Muscle of back (tissue), 3 donors: ENCODE measurements at regions not wholly inside any gene's neighbourhood (a gene's known extent, or its start where the extent isn't known, plus 50 kb on each side); places are given as distances from the start of the nearest gene placed in this dataset.

ENCODE experiments used
- DNase-seq, 3 donors: peaks; one replicate each; pipeline versions ENCODE4 v3.0.0 to v3.0.0-alpha.2; 2013

DNA sequence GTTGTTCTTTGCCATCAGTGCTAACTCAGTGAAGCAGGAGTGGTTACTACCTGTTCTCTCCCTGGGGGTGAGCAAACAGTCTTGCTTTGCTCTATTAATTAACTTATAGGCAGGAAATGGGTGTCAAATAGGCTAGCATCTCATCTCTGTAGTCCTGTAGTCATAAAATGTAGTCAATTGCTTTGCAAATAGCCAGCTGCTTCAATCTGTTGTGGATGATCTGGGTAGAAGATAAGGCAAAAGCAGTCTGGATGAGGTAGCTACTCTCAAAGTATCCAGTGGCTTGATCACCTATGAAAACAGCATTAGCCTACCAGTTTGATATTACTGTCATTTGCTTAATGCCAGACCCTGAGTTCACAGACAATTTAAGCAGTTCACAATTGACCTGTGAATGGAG is 369.0 kb upstream of the TMTC1 start:
- DNase-seq, result no peak

DNA sequence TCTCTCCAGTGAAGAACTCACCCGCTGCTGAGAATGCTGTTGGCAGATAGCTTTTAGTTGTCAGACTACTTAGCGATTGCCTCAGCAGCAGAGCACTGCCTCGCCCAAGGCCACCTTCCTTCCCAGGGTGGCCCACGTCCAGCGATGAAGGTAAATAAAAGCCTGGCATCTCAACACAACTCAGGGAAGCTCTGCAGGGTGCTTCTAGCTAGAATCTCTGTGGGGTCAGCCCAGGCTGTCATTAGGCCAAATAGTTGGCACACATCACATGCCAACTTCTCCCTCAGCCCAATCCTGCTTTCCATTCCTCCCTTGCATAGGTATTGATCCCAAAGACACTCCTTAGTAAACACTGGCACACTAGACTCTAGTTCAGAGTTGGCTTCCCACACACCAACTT is 368.1 kb upstream of the TMTC1 start:
- no peak for DNase-seq

DNA sequence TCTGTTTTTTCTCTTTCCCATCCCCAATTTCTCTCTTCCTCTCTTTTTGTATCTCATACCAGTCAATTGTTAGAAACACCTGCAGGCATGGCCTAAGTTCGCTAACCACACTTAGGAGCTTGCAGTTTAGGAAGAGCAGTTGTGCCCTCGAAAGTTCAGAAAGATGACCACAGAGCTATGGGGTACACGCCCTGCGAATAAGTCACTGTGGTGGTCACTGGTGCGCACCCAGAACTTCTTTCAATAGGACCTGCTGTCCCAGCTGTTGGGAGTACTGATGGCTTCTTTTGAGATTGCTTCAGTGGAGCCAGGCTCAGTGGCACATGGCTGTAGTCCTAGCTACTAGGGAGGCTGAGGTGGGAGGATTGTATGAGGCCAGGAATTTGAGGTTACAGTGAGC is 362.8 kb upstream of the TMTC1 start:
- no peak for DNase-seq

DNA sequence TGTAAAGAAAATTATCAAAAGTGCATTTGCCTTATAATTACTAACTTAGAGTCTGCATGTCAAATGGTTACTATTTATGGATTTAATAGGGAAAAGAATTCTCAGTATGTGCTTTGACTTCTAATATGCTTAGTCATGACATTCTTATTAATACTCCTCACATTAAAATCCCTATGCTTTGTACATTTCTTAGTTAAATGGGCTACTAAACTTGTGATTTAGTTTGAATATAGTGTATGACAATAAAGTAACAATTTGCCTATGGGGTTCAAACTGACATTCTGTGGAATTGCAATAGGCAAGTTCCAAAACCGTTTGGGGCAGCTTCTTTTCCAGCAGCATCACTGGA is 361.9 kb upstream of the TMTC1 start:
- no peak for DNase-seq

DNA sequence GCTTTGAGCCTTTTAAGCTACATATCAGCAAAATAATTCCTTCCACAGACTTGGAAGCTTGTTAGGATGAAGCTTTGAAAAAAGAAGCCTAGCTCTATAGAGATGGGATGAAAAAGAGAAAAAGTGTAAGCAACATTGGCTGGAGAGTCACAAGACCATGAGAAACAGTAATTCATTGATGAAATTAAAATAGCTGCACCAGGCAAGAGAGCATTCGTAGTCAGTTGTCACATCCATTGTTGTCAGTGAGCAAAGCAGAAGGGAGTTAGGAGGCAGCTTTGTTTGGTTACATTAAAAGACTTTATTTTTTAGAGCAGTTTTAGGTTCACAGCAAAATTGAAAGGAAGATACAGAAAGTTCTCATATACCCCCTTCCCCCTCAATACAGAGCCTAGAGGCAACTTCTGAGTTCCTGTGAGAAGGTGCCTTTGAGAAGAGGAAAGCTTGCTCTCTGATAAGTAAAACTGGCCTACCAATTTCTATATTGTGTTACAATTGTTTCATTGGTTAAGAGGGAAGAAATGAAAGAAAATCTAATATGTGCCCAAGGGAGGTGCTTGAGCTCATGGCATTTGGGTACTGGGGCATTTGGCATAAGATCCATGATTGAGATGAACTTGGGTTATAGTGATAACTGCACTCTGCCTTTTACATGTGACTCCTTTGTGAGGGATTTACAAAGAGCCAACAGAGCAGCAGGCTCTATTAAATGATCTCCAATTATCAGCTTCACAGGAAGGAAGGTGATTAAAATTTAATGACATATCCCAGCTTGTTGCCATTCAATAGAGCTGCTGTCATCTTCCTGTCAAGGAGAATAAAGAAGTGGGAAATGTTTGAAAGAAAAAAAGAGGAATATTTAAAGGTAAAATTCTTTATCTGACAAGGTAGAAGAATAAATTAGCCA is 361.3 kb upstream of the TMTC1 start:
- DNase-seq, result no peak

DNA sequence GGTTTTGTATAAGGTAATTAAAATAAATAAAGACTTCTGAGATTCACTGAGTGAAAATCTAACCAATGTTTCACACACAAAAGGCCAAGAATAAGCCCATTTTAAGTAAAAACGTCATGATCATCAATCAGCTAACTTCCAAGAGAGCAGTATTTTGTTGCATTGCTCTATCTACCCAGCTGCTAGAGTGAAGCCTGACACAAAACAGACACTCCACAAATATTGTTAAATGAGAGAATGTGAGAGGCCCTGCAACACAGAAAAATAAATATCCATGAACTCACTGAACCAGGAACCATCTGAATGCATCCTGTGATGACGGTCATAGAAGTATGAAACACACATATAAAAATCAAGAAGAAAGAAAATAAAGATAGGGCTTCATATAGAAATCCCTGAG is 358.6 kb upstream of the TMTC1 start:
- no peak for DNase-seq

DNA sequence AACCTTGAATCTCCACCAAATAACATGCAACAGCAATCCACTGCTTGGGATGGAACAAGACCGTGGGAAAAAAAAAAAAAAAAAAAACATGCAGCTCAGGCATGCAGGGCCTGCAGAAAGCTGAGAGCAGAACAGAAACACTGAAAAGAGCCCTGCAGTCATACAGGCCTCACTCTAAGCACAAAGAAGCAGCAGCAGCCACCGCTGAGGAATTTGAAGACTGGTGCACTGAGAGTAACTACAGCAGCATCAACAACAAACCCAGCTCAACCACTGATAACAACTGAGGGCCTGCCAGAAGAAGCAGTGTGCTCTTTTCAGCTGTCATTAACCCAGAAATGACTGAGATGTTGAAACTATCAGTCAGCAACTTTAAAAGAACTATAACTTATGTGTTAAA is 354.7 kb upstream of the TMTC1 start:
- DNase-seq, result no peak

DNA sequence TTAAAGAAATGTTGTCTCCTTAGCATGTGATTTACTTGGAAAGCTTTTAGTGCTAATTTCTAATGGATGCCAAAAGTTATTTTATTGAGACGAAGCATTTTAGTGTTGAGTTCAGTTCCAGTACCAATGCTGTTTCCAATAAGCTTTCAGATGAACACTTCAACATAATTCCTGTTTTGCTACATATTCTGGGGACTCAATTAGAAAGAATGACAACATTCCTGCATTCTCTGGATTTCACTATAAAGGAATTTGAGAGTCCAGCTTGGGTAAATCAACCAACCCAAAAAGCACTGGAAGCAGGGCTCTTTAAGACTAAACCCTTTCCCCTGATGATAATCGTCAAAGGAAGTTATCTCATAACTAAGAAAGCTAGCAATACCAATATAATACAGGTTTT is 353.0 kb upstream of the TMTC1 start:
- no peak for DNase-seq

DNA sequence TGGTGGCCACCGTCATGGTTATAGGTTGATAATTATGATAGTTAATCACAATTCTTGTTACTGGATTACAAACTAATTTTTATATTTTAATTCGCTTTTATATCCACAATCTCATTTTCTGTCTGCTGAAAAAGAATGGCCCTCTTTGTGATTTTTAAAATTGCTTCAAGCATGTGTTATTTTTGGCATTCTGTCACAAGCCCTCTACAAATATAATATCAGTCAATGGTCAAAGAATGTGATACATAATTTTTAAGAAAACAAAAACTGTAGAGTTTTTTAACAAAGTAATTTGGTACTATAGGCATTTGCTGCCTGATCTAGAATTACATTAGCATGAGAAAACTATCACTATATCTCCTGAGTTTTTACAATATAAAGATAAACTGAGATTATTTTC is 352.0 kb upstream of the TMTC1 start:
- DNase-seq, result no peak

DNA sequence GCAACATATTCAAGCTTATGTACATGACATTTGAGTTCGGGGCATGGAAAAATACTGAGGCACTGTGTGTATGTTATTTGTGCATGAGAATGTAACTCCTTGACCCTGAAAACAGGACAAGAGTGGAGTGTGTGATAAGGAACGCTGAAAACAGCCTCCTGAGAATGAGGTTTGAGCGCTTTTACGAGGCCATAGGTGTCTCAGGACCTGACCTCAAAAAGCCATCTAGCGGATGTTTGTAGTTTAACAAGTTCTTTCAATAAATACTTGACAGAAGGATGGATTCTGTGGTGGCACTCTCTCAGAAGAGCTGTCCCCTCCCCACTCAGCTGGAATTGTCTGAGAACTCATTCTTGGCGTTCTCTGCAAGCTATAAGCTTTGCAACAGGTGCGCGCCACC is 350.5 kb upstream of the TMTC1 start:
- DNase-seq, result no peak

DNA sequence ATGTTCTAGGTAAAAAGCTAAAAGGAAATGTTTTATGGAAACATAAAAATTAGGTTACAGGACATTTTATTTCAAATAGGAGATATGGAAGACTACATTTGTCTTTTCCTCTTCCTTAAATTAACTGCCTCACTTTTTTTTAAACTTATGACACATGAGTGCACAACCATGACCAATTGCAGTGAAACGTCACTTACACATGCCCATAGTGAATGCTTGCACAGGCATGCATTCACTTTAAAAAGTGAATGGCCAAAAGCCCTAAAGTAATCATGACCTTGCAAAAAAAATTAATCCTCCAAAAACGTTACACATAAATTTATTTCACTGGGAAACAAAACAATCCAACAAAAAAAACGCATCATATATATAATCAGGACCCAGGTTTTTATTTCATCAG is 343.2 kb upstream of the TMTC1 start:
- no peak for DNase-seq

DNA sequence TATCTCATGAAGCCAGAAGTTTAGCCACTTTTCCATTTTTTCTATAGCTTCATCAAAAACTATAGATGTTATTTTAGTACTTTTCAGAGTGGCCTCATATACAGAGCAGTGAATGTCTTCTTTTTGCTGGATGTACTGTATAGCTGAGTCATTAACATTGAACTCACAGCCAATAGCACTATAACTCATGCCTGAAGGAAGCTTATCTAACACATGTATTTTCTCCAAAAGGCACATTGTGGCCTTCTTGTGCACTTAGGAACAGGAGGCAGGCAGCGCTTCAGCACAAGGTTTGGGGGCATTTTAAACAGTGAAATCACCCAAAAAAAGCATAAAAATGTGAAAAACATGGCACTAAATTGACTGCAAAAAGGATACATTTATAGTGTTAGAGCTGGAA is 336.8 kb upstream of the TMTC1 start:
- no peak for DNase-seq

DNA sequence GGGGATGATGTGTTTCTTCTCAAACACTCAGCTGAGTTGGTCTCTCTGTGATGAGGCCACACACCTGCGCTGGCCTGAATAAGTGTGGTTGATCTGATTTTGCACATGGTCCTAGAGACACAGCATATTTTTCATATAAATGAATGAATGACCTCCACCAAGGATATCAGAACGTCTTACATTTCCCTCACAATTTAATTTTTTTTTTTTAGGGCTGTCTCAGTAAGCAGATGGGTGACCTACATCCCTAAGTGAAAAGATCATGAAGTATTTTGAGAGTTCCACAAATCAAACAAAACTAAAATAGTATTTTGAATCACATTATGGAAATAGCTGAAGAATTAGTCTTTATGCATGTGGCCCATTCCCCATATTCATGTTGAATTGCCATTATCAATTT is 333.7 kb upstream of the TMTC1 start:
- no peak for DNase-seq

DNA sequence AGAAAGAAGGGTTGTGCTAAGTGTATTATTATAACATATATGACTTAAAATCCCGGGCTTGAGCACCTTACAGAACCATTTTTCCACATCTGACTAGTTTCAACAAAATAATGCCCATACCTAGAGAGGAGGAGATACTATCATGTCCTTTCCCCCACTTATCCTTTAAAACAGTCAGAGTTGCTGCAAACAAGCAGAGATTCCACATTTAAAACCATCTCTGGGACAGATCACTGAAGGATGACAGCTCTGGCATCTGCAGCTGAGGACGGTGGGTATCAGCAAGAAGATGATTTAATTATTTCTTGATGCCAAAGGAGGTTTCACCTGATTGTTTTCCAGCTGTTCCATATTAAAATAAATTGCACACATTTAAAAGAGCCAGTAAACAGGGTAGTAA is 328.0 kb upstream of the TMTC1 start:
- DNase-seq, result no peak

DNA sequence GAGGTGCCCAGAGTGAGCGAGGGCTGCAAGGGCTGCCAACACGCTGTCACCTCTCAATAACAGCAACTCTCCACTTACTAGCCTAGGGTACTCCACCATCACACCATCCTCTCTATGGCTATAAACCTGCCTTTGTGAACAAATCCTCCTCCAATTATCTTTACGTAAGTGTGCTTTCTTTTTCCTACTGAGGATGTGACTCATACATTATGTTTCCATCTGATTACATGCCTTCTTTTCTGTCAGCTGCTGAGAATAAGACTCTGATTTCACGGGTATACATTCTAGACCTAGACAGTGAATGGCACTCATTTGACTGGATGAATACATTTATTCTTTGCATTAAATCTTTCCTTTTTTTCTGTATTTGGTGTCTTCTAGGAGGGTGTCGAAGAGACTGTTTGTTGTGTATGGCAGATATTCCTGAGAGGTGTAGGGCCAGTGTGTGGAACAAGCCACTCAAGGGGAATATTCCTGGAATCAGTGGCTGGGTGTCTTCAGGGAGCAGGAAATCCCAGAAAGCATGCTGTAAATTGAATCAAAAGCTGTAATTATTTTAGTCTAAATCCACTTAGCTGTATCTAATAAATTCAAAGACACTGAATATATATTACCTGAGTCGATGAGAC is 327.3 kb upstream of the TMTC1 start:
- DNase-seq, result peak in 2 of 3 donors; percentile 17 to 22

DNA sequence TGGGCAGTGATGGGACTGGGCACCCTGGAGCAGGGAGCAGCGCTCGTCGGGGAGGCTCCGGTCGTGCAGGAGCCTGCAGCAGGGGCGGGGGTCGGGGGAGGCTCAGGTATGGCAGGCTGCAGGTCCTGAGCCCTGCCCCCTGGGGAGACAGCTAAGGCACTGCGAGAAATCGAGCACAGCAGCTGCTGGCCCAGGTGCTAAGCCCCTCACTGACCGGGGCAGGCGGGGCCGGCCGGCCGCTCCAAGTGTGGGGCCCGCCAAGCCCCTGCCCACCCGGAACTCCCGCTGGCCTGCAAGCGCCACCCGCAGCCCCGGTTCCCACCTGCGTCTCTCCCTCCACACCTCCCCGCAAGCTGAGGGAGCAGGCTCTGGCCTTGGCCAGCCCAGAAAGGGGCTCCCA is 326.8 kb upstream of the TMTC1 start:
- no peak for DNase-seq

DNA sequence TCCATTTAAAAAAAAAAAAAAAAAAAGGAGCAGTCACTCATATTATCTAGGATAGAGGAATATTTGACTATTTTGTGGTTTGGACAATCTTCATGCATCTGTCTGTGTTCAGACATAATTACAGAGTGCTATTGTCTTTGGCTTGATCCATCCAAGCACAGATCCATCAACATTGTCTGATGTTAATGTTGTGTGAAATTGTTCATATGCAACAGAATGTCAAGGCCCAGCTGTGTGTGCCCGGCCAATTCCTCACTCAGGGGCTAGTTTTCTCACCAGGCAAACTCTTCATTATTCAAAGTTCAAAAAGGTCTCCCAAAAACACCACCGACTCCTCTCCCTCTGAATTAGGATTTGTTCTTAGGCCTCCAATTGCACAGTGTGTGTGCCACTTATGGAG is 324.9 kb upstream of the TMTC1 start:
- no peak for DNase-seq

DNA sequence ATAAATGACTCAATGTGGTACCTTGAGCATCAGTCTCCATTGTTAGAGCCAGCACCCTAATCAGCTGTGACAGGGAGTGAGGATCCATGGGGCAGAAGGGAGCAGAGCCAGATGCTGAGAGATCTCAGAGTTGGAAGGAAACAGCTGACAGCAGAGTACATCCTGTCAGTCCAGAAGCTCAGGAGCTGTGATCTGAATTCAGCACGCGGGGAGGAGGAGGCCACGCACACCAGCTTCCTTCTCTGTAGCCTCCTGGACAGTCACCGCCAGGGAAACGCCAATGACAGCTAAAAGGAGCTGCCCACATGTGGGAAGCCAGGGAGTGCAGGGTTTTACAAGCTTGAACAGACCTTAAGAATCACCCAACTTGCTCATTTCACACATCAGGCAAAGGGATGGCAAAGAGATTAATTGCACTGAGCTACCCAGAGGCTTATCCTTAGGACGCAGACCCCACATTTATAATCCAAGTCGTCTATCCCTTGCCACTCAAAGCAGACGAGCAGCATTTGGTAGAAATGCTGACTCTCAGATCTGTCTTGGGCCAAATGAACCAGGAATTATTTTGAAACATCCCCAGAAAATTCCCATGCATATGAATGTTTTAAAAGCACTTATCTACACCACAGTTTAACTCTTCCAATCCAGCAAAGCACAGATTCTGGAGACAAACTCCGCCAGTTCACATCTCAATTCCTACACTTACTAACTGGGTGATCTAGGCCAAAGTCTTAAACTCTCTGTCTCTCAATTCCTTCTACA is 322.6 kb upstream of the TMTC1 start:
- no peak for DNase-seq

DNA sequence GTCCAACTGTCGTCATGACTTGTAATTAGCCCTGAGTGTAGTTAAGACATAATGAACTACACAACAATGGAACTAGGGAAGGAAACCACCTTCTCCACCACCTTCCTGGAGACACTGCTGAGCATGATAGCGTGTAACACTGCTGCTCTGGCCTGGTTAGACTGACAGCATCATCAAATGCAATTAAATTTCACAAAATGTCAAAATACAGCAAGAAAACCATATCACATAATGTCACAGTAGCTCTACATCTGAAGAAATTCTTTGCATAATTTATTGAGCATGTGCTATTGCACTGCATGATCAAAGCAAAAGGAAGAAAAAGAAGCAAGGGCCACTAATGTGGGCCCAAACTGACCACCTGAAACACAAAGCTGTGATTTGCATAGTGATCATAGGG is 321.8 kb upstream of the TMTC1 start:
- DNase-seq, result no peak

DNA sequence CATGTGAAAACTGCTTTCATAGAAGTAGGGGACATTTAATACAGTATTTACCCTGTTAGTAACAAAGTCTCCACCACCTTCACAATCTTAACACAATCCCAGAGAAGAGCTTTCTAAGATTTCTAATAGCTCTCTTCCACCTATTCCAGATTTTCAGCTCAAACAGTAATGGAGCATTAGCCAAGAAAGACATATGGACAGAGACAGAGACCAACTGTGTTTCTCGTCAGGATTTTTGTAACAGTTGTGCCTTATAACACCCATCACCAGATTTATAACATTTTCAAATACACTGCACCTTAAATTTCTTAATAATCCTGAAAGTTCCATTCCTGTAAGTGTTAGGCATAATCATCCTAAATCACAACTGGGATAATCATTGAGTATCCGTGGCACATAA is 321.2 kb upstream of the TMTC1 start:
- no peak for DNase-seq

DNA sequence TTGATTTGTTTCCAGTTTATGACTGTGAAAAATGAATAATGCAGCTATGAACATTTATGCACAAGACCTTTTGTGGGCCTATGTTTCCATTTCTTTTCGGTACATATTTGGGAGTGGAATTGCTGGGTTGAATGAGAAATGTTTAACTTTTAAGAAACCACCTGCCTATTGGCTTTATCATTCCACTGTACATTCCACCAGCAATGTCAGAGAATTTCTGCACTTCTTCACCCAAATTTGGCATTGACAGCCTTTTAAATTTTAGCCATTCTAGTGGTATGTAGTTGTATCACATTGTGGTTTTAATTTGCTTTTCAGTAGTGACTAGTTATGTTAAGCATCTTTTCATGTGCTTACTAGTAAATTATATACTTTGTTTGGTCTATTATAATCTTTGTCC is 317.0 kb upstream of the TMTC1 start:
- DNase-seq, result peak in 1 of 3 donors; percentile 3

DNA sequence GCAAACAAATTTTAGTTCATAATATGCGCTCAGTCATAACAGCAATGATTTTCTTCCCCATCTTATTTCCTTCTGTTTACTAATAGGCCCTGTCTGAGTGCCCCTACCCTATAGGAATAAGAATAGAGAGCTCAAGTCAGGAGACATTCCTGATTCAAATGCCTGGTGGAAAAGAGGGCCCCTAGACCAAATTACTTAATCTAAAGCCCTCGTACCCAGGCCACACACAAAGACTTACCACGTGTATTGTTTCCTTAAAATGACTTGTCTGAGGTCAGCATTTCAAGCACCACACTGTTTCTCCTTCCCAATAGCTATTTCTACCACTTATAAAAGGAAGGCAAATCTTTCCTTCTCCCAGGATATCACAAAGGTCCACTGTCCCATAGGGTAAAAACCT is 314.9 kb upstream of the TMTC1 start:
- DNase-seq, result no peak

DNA sequence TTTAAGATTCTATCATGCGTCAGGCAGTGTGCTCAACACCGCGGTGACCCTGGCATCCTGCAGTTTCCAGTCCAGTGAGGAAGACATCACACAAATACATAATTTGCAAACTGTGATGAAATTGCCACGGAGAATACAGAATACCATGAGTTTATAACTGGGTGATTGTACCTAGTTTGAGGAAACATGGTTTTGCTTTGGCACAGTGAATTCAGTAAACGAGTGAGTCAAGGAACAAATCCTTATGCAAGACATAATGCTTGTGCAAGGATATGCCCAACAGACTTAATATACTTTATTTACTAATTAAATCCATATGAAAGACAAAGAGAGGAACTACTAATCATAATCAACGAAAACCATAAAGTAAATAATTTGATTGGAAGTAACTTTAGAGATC is 311.8 kb upstream of the TMTC1 start:
- DNase-seq, result no peak
